Keratinocyte (primary cell): ENCODE measurements at regions not wholly inside any gene's neighbourhood (a gene's known extent, or its start where the extent isn't known, plus 50 kb on each side); places are given as distances from the start of the nearest gene placed in this dataset.

Experiments used
- DNase-seq: peaks from one replicate; pipeline ENCODE4 v3.0.0-alpha.2; 2011; ENCODE audit warnings: low read depth, missing footprints, low spot score
- FAIRE-seq: peaks from 2 replicates; lab custom pipeline; 2011; peaks lifted over from hg19 to GRCh38; lab: Jason Lieb, UNC
- H2AFZ ChIP-seq: 2 replicates; pipeline ENCODE4 v1.6.0; 2012; ENCODE audit warnings: low read length, control low read depth, inconsistent platforms; ENCODE audit not compliant: control insufficient read depth
- H3K27ac ChIP-seq: 2 replicates; pipeline ENCODE4 v1.5.1; 2011; ENCODE audit warnings: low read length; ENCODE audit not compliant: control insufficient read depth, insufficient read depth
- H3K27me3 ChIP-seq: 3 replicates; pipeline ENCODE4 v1.6.0; 2011; ENCODE audit warnings: low read length; ENCODE audit not compliant: control insufficient read depth, insufficient read depth; ENCODE audit errors: extremely low read depth
- H3K36me3 ChIP-seq, 2 experiments: 2 replicates in 1 of 2; 3 replicates in 1 of 2; pipeline ENCODE4 v1.5.1; 2011; ENCODE audit warnings: low read length in 2 of 2, mild to moderate bottlenecking in 1 of 2; ENCODE audit not compliant: control insufficient read depth in 2 of 2, insufficient read depth in 2 of 2; ENCODE audit errors: extremely low read depth in 1 of 2
- H3K4me1 ChIP-seq: 3 replicates; pipeline ENCODE4 v1.5.1; 2011; ENCODE audit warnings: low read length; ENCODE audit not compliant: control insufficient read depth, insufficient read depth; ENCODE audit errors: extremely low read depth
- H3K4me2 ChIP-seq: 3 replicates; pipeline ENCODE4 v1.6.0; 2011; ENCODE audit warnings: low read depth, low read length; ENCODE audit not compliant: control insufficient read depth, insufficient read depth; ENCODE audit errors: extremely low read depth
- H3K4me3 ChIP-seq, 3 experiments: fragments of 200-600 bp in 1 of 3; sonication (generic) in 1 of 3; 2 replicates in 2 of 3; 3 replicates in 1 of 3; pipeline ENCODE4 v1.5.1; 2011 to 2016; ENCODE audit warnings: low read length in 3 of 3, mild to moderate bottlenecking in 3 of 3, control low read depth in 2 of 3, inconsistent platforms in 1 of 3, low read depth in 1 of 3, mixed read lengths in 1 of 3, mixed run types in 1 of 3, moderate library complexity in 1 of 3; ENCODE audit not compliant: control insufficient read depth in 2 of 3, insufficient read depth in 2 of 3; ENCODE audit errors: extremely low read depth in 1 of 3
- H3K79me2 ChIP-seq: 2 replicates; pipeline ENCODE4 v1.6.0; 2012; ENCODE audit warnings: low read length; ENCODE audit not compliant: control insufficient read depth, insufficient read depth
- H3K9ac ChIP-seq: 3 replicates; pipeline ENCODE4 v1.6.0; 2011; ENCODE audit warnings: low read length; ENCODE audit not compliant: control insufficient read depth, insufficient read depth; ENCODE audit errors: extremely low read depth
- H3K9me1 ChIP-seq: 3 replicates; pipeline ENCODE4 v1.6.0; 2011; ENCODE audit warnings: low read length; ENCODE audit not compliant: control insufficient read depth, insufficient read depth; ENCODE audit errors: extremely low read depth
- H3K9me3 ChIP-seq: 2 replicates; pipeline ENCODE4 v1.5.1; 2012; ENCODE audit warnings: low read depth, low read length; ENCODE audit not compliant: control insufficient read depth
- H4K20me1 ChIP-seq: 3 replicates; pipeline ENCODE4 v1.6.0; 2011; ENCODE audit warnings: low read length; ENCODE audit not compliant: control insufficient read depth, insufficient read depth; ENCODE audit errors: extremely low read depth
- CTCF ChIP-seq, 3 experiments: IDR thresholded peaks in 1 of 3; conservative IDR thresholded peaks in 1 of 3; optimal IDR thresholded peaks in 1 of 3; 2 replicates in 2 of 3; 3 replicates in 1 of 3; pipeline versions ENCODE3 to v1.5.1; 2011; ENCODE audit warnings: low read length in 3 of 3, mild to moderate bottlenecking in 3 of 3, moderate library complexity in 2 of 3, control low read depth in 1 of 3, inconsistent platforms in 1 of 3; ENCODE audit not compliant: insufficient read depth in 2 of 3; ENCODE audit errors: extremely low read depth in 1 of 3
- EZH2 ChIP-seq: IDR thresholded peaks from one replicate; pipeline ENCODE4 v1.6.1; 2012; ENCODE audit warnings: inconsistent platforms, mild to moderate bottlenecking, low read length, moderate library complexity
- dilution Hi-C: fragments of 300-500 bp; cut with MboI; formaldehyde crosslinking; loops from one replicate; pipeline ENCODE4 v1.7.0; 2020; ENCODE audit warnings: low sequenced_read_pairs; ENCODE audit not compliant: extremely low pct_ligation_motif_present

GRCh38 chr20:9920866-9921265, 82.0 kb upstream of the PAK5 start:
- Histone ChIP-seq H3K9me3 (no peaks in the 10 kb centered on the region), H3K4me3 (no peak overlapping the region), H3K36me3 (no peaks in the 10 kb centered on the region), H3K9me1 (no peaks in the 10 kb centered on the region), H3K27ac (no peak overlapping the region), H3K79me2 (no peaks in the 10 kb centered on the region), H3K9ac (no peak overlapping the region), H3K27me3 (no peaks in the 10 kb centered on the region), H4K20me1 (no peaks in the 10 kb centered on the region), H3K4me2 (no peak overlapping the region), H2AFZ (no peak overlapping the region), H3K4me1 (no peaks in the 10 kb centered on the region)
- DNase-seq (no peak), FAIRE-seq (no peak)
- dilution Hi-C loops, result no loop called here
- TF ChIP-seq EZH2 (no peak), CTCF (optimal IDR thresholded peaks at IDR 0.05 in 1 of 3, IDR thresholded peaks at IDR 0.05 in 1 of 3, conservative IDR thresholded peaks at IDR 0.05 in 1 of 3; ENCODE audit: extremely low read depth in 1 of 3, insufficient read depth in 2 of 3, low read length in 3 of 3) (no peak)

GRCh38 chr20:9919271-9920014, 80.6 kb upstream of the PAK5 start:
- Histone ChIP-seq H3K4me1 (no peaks in the 10 kb centered on the region), H3K9ac (no peak overlapping the region), H3K79me2 (no peaks in the 10 kb centered on the region), H3K9me1 (no peaks in the 10 kb centered on the region), H3K4me2 (no peak overlapping the region), H3K27me3 (no peaks in the 10 kb centered on the region), H4K20me1 (no peaks in the 10 kb centered on the region), H3K9me3 (no peaks in the 10 kb centered on the region), H2AFZ (no peak overlapping the region), H3K4me3 (no peak overlapping the region), H3K36me3 (no peaks in the 10 kb centered on the region), H3K27ac (no peak overlapping the region)
- no peak for TF ChIP-seq CTCF (optimal IDR thresholded peaks at IDR 0.05 in 1 of 3, IDR thresholded peaks at IDR 0.05 in 1 of 3, conservative IDR thresholded peaks at IDR 0.05 in 1 of 3; ENCODE audit: extremely low read depth in 1 of 3, insufficient read depth in 2 of 3, low read length in 3 of 3)
- TF ChIP-seq EZH2, result no peak
- dilution Hi-C loops, result no loop called here
- FAIRE-seq (no peak), DNase-seq (no peak)
